ENCODE measurements at regions not wholly inside any gene's neighbourhood (a gene's known extent, or its start where the extent isn't known, plus 50 kb on each side); places are given as distances from the start of the nearest gene placed in this dataset.

- Histone ChIP-seq H3K4me1 (ENCODE audit: control extremely low read depth in 1 of 4, control insufficient read depth in 4 of 4, insufficient read depth in 4 of 4, low read length in 3 of 4) (peaks cover 0 to 9% (median 5%) of the 10 kb centered on the region in 4 experiments), H3K27me3 (replicated peaks in 2 of 5; ENCODE audit: control insufficient read depth in 4 of 5, insufficient read depth in 5 of 5, low read length in 4 of 5) (no peaks in the 10 kb centered on the region), H3K27ac (ENCODE audit: insufficient read depth in 1 of 2, low read depth in 1 of 2, low read length in 2 of 2, poor library complexity in 1 of 2, severe bottlenecking in 2 of 2) (no peak overlapping the region), H3K36me3 (ENCODE audit: control insufficient read depth in 4 of 4, insufficient read depth in 4 of 4, low read length in 3 of 4) (no peaks in the 10 kb centered on the region), H3K9me3 (ENCODE audit: control extremely low read depth in 1 of 5, control insufficient read depth in 4 of 5, insufficient read depth in 2 of 5, low read depth in 1 of 5, low read length in 4 of 5) (peaks cover 0 to 3% (median 0%) of the 10 kb centered on the region in 5 experiments), H3K4me3 (ENCODE audit: control insufficient read depth in 1 of 7, extremely low read depth in 1 of 7, insufficient read depth in 4 of 7, low read depth in 2 of 7, low read length in 6 of 7) (no peak overlapping the region)
- no peak for DNase-seq
- CTCF ChIA-PET, result interaction anchor here (0.9 to 7.1 kb wide), 7 partner anchors 69 to 540 kb away, joined by 3 to 50 read pairs (median 5); no protein-coding TSS in a partner anchor
- POLR2A ChIA-PET, result no interaction called here
- WGBS (ENCODE audit: insufficient coverage), result 98% methylated on average over 6 of the region's 12 CpGs
These were observed 255.2 kb upstream of the SFSWAP start for GRCh38 chr12:131455581-131456110.

GRCh38 chr12:131456301-131457027, 254.4 kb upstream of the SFSWAP start:
- H3K4me1 ChIP-seq (ENCODE audit: control extremely low read depth in 1 of 4, control insufficient read depth in 4 of 4, insufficient read depth in 4 of 4, low read length in 3 of 4), result peaks cover 0 to 9% (median 5%) of the 10 kb centered on the region in 4 experiments
- H3K36me3 ChIP-seq (ENCODE audit: control insufficient read depth in 4 of 4, insufficient read depth in 4 of 4, low read length in 3 of 4), result no peaks in the 10 kb centered on the region
- no peaks in the 10 kb centered on the region for H3K9me3 ChIP-seq (ENCODE audit: control extremely low read depth in 1 of 5, control insufficient read depth in 4 of 5, insufficient read depth in 2 of 5, low read depth in 1 of 5, low read length in 4 of 5)
- WGBS (ENCODE audit: insufficient coverage), result 97% methylated on average over 20 of the region's 24 CpGs
- H3K27me3 ChIP-seq (replicated peaks in 2 of 5; ENCODE audit: control insufficient read depth in 4 of 5, insufficient read depth in 5 of 5, low read length in 4 of 5), result no peaks in the 10 kb centered on the region
- H3K4me3 ChIP-seq (ENCODE audit: control insufficient read depth in 1 of 7, extremely low read depth in 1 of 7, insufficient read depth in 4 of 7, low read depth in 2 of 7, low read length in 6 of 7), result no peak overlapping the region
- no peak for DNase-seq
- CTCF ChIA-PET, result interaction anchor here (1.5 to 7.1 kb wide), 3 partner anchors 340 to 373 kb away, joined by 5 to 50 read pairs (median 23); no protein-coding TSS in a partner anchor
- H3K27ac ChIP-seq (ENCODE audit: insufficient read depth in 1 of 2, low read depth in 1 of 2, low read length in 2 of 2, poor library complexity in 1 of 2, severe bottlenecking in 2 of 2), result no peak overlapping the region
- POLR2A ChIA-PET, result no interaction called here

GRCh38 chr12:131457028-131457310, 253.9 kb upstream of the SFSWAP start:
- no peak for DNase-seq
- POLR2A ChIA-PET, result no interaction called here
- CTCF ChIA-PET, result interaction anchor here (7.1 kb wide), 1 partner anchor 340 kb away, joined by 50 read pairs; no protein-coding TSS in a partner anchor
- H3K27ac ChIP-seq (ENCODE audit: insufficient read depth in 1 of 2, low read depth in 1 of 2, low read length in 2 of 2, poor library complexity in 1 of 2, severe bottlenecking in 2 of 2), result no peak overlapping the region
- peaks cover 0 to 2% (median 0%) of the 10 kb centered on the region in 5 experiments for H3K9me3 ChIP-seq (ENCODE audit: control extremely low read depth in 1 of 5, control insufficient read depth in 4 of 5, insufficient read depth in 2 of 5, low read depth in 1 of 5, low read length in 4 of 5)
- WGBS (ENCODE audit: insufficient coverage), result 97% methylated on average over 15 of the region's 15 CpGs
- H3K4me1 ChIP-seq (ENCODE audit: control extremely low read depth in 1 of 4, control insufficient read depth in 4 of 4, insufficient read depth in 4 of 4, low read length in 3 of 4), result peaks cover 0 to 9% (median 5%) of the 10 kb centered on the region in 4 experiments
- no peak overlapping the region for H3K4me3 ChIP-seq (ENCODE audit: control insufficient read depth in 1 of 7, extremely low read depth in 1 of 7, insufficient read depth in 4 of 7, low read depth in 2 of 7, low read length in 6 of 7)
- no peaks in the 10 kb centered on the region for H3K27me3 ChIP-seq (replicated peaks in 2 of 5; ENCODE audit: control insufficient read depth in 4 of 5, insufficient read depth in 5 of 5, low read length in 4 of 5)
- H3K36me3 ChIP-seq (ENCODE audit: control insufficient read depth in 4 of 4, insufficient read depth in 4 of 4, low read length in 3 of 4), result no peaks in the 10 kb centered on the region

- CTCF ChIA-PET, result no interaction called here
- Histone ChIP-seq H3K27ac (ENCODE audit: insufficient read depth in 1 of 2, low read depth in 1 of 2, low read length in 2 of 2, poor library complexity in 1 of 2, severe bottlenecking in 2 of 2) (no peak overlapping the region), H3K27me3 (replicated peaks in 2 of 5; ENCODE audit: control insufficient read depth in 4 of 5, insufficient read depth in 5 of 5, low read length in 4 of 5) (no peaks in the 10 kb centered on the region), H3K4me1 (ENCODE audit: control extremely low read depth in 1 of 4, control insufficient read depth in 4 of 4, insufficient read depth in 4 of 4, low read length in 3 of 4) (peaks cover 0 to 6% (median 2%) of the 10 kb centered on the region in 4 experiments), H3K4me3 (ENCODE audit: control insufficient read depth in 1 of 7, extremely low read depth in 1 of 7, insufficient read depth in 4 of 7, low read depth in 2 of 7, low read length in 6 of 7) (no peak overlapping the region), H3K36me3 (ENCODE audit: control insufficient read depth in 4 of 4, insufficient read depth in 4 of 4, low read length in 3 of 4) (peaks cover 0 to 2% (median 0%) of the 10 kb centered on the region in 4 experiments), H3K9me3 (ENCODE audit: control extremely low read depth in 1 of 5, control insufficient read depth in 4 of 5, insufficient read depth in 2 of 5, low read depth in 1 of 5, low read length in 4 of 5) (peaks cover 0 to 2% (median 0%) of the 10 kb centered on the region in 5 experiments)
- 95% methylated on average over 13 of the region's 19 CpGs for WGBS (ENCODE audit: insufficient coverage)
- POLR2A ChIA-PET, result no interaction called here
- DNase-seq, result no peak
These were observed 253.4 kb upstream of the SFSWAP start for GRCh38 chr12:131457331-131458047.

- WGBS (ENCODE audit: insufficient coverage), result 91% methylated on average over 7 of the region's 9 CpGs
- no peak overlapping the region for H3K4me3 ChIP-seq (ENCODE audit: control insufficient read depth in 1 of 7, extremely low read depth in 1 of 7, insufficient read depth in 4 of 7, low read depth in 2 of 7, low read length in 6 of 7)
- peaks cover 0 to 5% (median 1%) of the 10 kb centered on the region in 4 experiments for H3K4me1 ChIP-seq (ENCODE audit: control extremely low read depth in 1 of 4, control insufficient read depth in 4 of 4, insufficient read depth in 4 of 4, low read length in 3 of 4)
- H3K27ac ChIP-seq (ENCODE audit: insufficient read depth in 1 of 2, low read depth in 1 of 2, low read length in 2 of 2, poor library complexity in 1 of 2, severe bottlenecking in 2 of 2), result no peak overlapping the region
- ChIA-PET POLR2A (no interaction called here), CTCF (no interaction called here)
- no peak for DNase-seq
- peaks cover 0 to 2% (median 0%) of the 10 kb centered on the region in 4 experiments for H3K36me3 ChIP-seq (ENCODE audit: control insufficient read depth in 4 of 4, insufficient read depth in 4 of 4, low read length in 3 of 4)
- H3K27me3 ChIP-seq (replicated peaks in 2 of 5; ENCODE audit: control insufficient read depth in 4 of 5, insufficient read depth in 5 of 5, low read length in 4 of 5), result no peaks in the 10 kb centered on the region
- H3K9me3 ChIP-seq (ENCODE audit: control extremely low read depth in 1 of 5, control insufficient read depth in 4 of 5, insufficient read depth in 2 of 5, low read depth in 1 of 5, low read length in 4 of 5), result peaks cover 0 to 2% (median 0%) of the 10 kb centered on the region in 5 experiments
These were observed 252.9 kb upstream of the SFSWAP start for GRCh38 chr12:131458048-131458374.

- H3K4me1 ChIP-seq (ENCODE audit: control extremely low read depth in 1 of 4, control insufficient read depth in 4 of 4, insufficient read depth in 4 of 4, low read length in 3 of 4), result peaks cover 0 to 5% (median 1%) of the 10 kb centered on the region in 4 experiments
- 89% methylated on average over 26 of the region's 31 CpGs for WGBS (ENCODE audit: insufficient coverage)
- ChIA-PET CTCF (no interaction called here), POLR2A (no interaction called here)
- no peak overlapping the region for H3K4me3 ChIP-seq (ENCODE audit: control insufficient read depth in 1 of 7, extremely low read depth in 1 of 7, insufficient read depth in 4 of 7, low read depth in 2 of 7, low read length in 6 of 7)
- H3K27me3 ChIP-seq (replicated peaks in 2 of 5; ENCODE audit: control insufficient read depth in 4 of 5, insufficient read depth in 5 of 5, low read length in 4 of 5), result no peaks in the 10 kb centered on the region
- peaks cover 0 to 2% (median 0%) of the 10 kb centered on the region in 5 experiments for H3K9me3 ChIP-seq (ENCODE audit: control extremely low read depth in 1 of 5, control insufficient read depth in 4 of 5, insufficient read depth in 2 of 5, low read depth in 1 of 5, low read length in 4 of 5)
- peaks cover 0 to 6% (median 0%) of the 10 kb centered on the region in 4 experiments for H3K36me3 ChIP-seq (ENCODE audit: control insufficient read depth in 4 of 4, insufficient read depth in 4 of 4, low read length in 3 of 4)
- H3K27ac ChIP-seq (ENCODE audit: insufficient read depth in 1 of 2, low read depth in 1 of 2, low read length in 2 of 2, poor library complexity in 1 of 2, severe bottlenecking in 2 of 2), result no peak overlapping the region
- DNase-seq, result no peak
These were observed 251.7 kb upstream of the SFSWAP start for GRCh38 chr12:131458931-131459772.
